ENCODE measurements at regions not wholly inside any gene's neighbourhood (a gene's known extent, or its start where the extent isn't known, plus 50 kb on each side); places are given as distances from the start of the nearest gene placed in this dataset.

DNA sequence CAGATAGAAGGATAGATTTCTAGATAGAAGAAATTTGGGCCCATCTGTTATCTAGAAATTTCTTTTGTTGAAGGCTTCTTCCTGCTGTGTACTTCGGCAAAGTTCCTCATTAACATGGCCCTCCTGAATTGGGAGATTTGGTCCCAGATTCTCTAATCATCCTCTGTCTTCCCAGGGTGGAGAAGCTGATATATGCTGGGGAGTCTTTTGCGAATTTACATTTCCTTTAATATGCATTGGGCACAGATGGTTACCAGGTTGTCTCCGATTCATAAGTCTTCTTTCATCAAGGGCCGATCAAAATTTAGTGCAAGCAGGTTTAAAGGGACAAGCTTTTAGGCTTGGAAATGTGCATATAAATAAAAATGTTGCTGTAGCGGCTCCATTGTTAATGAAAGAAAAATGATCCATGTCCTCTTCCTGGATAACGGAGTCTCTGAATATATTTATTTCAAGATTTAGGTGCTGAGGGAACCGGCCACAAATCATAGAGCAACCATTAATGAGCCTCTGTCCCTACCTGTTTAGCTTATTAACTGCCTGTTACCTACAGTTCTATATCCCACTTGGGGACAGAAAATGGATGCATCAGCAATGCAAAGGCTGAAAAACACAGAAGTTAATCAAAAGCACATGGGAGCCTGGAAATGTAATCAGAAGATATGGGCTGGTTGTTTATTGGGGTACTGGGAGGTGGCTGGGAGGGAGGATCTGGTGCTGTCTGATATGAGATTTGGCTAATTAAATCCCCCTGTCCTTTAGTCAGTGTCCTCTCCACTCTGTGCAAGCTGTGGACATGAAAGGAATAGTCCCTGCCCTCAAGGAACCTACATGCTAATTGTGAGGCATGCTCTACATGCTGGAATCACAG is 234.7 kb downstream of the MAN2A1 start:
- TF ChIP-seq TCF12 (IDR thresholded peaks at IDR 0.05; ENCODE audit: low read depth, low read length) = no peak
- no peak for TF ChIP-seq RNF2 (IDR thresholded peaks at IDR 0.05; ENCODE audit: borderline replicate concordance, low read depth, low read length, missing control alignments, poor library complexity, severe bottlenecking)
